ENCODE measurements at regions not wholly inside any gene's neighbourhood (a gene's known extent, or its start where the extent isn't known, plus 50 kb on each side); places are given as distances from the start of the nearest gene placed in this dataset.
"Not testable (repeated sequence)": the region's sequence is repeated elsewhere in the genome, so short reads cannot be mapped to it uniquely, and the experiment has no call there.

GRCh38 chr13:38283346-38283745, 66.3 kb upstream of the UFM1 start:
- no peak for DNase-seq

GRCh38 chr13:38265132-38265497, 84.5 kb upstream of the UFM1 start:
- DNase-seq, result no peak

- no peak for DNase-seq
These were observed 85.1 kb upstream of the UFM1 start for GRCh38 chr13:38264363-38265131.

- no peak for DNase-seq
These were observed 87.4 kb upstream of the UFM1 start for GRCh38 chr13:38262211-38262610.

GRCh38 chr13:38255600-38255999, 94.1 kb upstream of the UFM1 start:
- no peak for DNase-seq

- no peak for DNase-seq
These were observed 109.8 kb upstream of the UFM1 start for GRCh38 chr13:38239874-38240273.

GRCh38 chr13:38228322-38228721, 121.3 kb upstream of the UFM1 start:
- no peak for DNase-seq

- DNase-seq, result no peak
These were observed 123.2 kb upstream of the UFM1 start for GRCh38 chr13:38226496-38226895.

- no peak for DNase-seq
These were observed 126.6 kb upstream of the UFM1 start for GRCh38 chr13:38223089-38223488.

- DNase-seq, result not testable (repeated sequence)
These were observed 128.5 kb upstream of the UFM1 start for GRCh38 chr13:38221120-38221519.

- DNase-seq, result no peak
These were observed 133.5 kb upstream of the UFM1 start for GRCh38 chr13:38216181-38216580.

GRCh38 chr13:38213314-38213713, 136.3 kb upstream of the UFM1 start:
- no peak for DNase-seq

GRCh38 chr13:38210928-38211596, 138.6 kb upstream of the UFM1 start:
- DNase-seq, result no peak

- no peak for DNase-seq
These were observed 145.1 kb upstream of the UFM1 start for GRCh38 chr13:38204556-38204955.

GRCh38 chr13:38202740-38203139, 146.9 kb upstream of the UFM1 start:
- peak in 1 of 2 experiments; percentile 8 for DNase-seq

GRCh38 chr13:38191016-38191415, 158.6 kb upstream of the UFM1 start:
- DNase-seq, result no peak

- DNase-seq, result no peak
These were observed 169.0 kb upstream of the UFM1 start for GRCh38 chr13:38180670-38181069.

GRCh38 chr13:38180126-38180525, 169.5 kb upstream of the UFM1 start:
- DNase-seq, result no peak

GRCh38 chr13:38176664-38177063, 173.0 kb upstream of the UFM1 start:
- no peak for DNase-seq

- DNase-seq, result no peak
These were observed 176.2 kb upstream of the UFM1 start for GRCh38 chr13:38173403-38173802.

- DNase-seq, result no peak
These were observed 182.4 kb upstream of the UFM1 start for GRCh38 chr13:38167164-38167822.

- DNase-seq, result no peak
These were observed 183.5 kb upstream of the UFM1 start for GRCh38 chr13:38166116-38166515.

GRCh38 chr13:38160131-38160530, 189.5 kb upstream of the UFM1 start:
- no peak for DNase-seq

GRCh38 chr13:38159710-38160109, 189.9 kb upstream of the UFM1 start:
- no peak for DNase-seq
